ENCODE measurements at regions not wholly inside any gene's neighbourhood (a gene's known extent, or its start where the extent isn't known, plus 50 kb on each side); places are given as distances from the start of the nearest gene placed in this dataset.

DNA sequence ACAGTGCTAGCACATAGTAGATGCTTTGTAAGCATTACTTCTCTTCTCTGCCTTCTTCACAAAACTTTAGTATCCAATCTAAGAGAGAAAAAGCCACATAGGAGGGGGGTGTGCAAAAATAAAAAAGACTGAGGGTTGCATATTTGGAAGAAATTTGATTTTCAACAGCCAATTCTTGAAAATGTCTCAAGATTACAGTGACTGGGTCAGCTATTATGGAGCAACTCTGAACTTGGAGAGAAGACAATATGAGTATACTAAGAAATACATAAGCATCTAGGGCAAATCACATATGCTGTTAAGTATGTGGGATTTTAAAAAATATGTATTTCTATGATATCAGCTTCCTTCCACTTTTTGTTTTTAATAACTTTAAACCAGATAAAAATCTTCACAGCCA is 196.6 kb upstream of the GOLIM4 start:
- no peak for DNase-seq (ENCODE audit: low spot score)

DNA sequence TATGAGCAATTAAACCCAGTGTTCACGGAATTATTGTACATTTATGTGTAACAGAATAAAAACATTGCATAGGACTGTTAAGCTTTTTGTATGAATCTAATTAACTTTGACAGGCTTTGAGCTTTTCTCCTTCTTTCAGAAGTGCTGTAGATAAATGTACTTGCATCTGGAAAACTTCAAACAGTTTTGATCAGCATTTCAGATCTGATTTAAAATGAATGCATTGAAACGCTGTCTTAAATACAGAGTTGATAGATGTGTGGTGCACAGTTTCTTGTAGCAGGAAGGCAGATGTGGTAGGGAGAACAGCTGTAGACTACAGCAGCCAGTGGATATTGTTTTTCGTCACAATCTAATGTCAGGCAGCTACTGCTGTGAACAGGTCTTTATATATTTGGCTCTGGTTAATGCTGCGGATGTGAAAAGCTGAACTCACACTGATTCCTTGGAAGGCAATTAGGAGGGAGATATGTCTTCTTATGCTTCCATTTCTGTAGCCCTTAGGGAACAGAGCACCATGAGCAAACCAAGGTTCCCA is 193.8 kb upstream of the GOLIM4 start:
- no peak for DNase-seq (ENCODE audit: low spot score)

DNA sequence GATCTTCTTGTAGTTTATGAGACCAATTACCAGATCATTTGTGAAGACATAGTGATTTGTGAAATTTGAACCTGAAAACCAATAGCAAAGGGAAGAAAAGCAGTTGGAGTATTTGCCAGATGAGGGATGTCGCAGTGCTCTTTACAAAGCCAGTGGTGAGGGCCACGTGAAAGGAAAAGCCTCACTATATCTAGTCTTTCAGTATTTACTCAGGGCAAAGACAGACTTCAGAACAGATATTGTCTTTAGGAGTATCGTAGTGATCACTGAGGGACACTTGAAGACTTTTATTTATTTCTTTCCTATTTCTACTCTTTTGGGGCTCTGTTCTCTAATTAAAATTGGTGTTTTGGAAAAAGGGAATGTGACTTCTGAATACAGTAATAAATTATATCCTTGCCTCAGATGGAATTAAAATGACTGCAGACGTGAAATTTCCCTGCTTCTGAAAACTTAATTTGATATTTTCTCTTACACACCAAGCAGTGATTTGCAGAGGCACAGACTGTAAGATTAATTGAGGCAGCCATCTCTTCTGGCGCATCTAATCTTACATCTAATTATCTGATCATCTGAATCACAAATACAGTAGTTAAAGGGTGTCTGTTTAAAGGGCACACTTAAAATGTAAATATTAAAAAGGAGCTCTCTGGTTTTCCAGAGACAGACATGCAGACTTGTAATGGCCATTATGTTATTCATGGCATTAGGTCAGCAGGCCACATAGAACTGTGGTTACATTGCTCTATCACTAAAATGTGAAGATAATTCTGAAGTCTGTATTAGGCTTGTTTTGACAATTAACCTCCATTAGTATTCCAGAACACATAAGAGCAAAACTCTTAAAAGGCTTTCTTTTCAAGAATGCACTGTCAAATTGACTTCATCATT is 193.0 kb upstream of the GOLIM4 start:
- DNase-seq (ENCODE audit: low spot score) = no peak

DNA sequence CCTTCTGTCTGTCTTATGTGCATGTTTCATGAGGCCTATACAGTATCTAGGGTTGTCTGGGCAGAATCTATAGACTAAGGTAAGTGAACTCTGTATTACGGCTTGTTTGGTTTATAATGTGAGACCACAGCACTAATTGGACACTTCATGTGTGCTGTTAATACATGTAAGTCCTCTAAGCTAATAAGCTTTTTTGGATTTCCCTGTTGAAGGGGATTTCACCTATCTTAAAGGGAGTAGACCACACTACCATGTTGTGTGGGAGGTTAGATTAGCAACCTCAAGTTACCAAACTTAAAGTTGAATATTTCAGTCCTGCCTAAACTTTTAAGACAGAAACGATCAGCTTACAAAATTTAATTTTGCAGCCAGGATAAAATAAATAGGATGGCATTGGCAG is 189.8 kb upstream of the GOLIM4 start:
- DNase-seq (ENCODE audit: low spot score) = no peak

DNA sequence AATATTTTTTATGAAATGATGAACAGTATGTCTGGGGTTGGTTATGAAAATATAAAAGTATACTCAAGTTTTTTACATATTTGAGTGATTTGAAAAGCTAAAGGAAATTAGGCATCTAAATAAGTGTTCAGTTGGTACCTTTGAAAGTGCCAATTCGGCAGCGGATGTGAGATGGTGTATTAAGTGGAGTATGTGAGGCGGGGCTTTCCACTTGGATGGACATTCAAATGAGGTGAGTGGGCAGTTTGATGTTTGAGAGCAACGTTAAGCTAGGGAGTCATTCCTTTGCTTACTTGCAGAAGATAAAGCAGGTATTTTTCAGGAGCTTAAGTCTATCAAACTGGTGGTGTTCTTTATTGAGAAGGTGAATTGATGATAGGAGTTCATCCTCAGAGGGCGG is 189.0 kb upstream of the GOLIM4 start:
- no peak for DNase-seq (ENCODE audit: low spot score)

DNA sequence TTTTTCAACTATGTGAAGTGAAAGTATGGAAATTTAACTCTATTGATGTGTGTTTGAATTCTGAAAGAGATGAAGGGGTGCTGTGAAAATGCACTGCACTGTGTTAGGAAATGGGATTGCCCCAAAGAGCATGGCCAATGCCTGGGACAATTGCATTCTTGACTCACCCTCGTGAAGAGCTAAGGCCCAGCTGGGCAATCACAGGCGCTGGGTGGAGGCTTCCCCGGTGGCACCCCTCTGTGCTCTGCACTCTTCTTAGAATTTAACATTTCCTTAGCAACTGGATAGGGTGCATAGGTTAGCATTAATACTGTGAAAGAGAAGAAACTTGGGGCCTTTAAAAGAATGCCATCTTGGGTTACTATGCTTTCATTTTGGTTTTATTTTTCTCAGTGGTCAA is 179.9 kb upstream of the GOLIM4 start:
- DNase-seq (ENCODE audit: low spot score) = no peak

DNA sequence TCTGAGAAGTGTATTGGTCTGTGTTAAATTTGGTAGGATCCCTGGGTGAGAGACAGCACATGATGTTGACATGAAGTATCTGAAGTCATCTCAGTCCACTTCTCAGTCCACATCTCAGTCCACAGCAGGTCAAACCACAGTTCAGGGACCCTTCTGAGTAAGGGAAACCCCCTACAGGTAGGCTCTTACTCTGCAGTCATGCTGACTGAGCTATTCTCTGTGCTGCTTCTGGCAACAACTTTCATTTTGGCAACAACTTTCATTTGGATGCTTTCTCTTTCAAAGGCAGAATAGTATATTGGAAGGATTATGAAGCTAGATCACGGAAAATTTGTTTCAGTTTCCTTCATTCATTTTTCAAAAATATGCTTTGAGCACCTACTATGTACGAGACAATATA is 178.2 kb upstream of the GOLIM4 start:
- DNase-seq (ENCODE audit: low spot score) = no peak

DNA sequence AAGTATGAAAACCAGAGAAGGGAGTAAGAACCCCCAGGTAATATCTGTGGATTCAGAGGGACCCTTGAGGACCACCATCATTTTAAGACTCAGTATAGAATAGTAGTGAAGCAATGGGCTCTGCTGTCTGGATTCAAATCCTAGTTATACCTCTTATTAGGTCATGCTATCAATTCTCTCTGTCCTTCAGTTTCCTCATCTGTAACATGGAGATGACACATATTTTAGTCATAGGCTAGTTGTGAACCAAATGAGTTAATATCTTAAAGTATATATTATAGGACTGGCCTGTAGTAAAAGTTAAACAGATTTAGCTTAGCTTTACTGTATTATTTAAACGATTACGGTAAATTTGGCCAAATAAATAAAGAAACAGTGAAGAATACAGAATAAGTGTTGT is 177.3 kb upstream of the GOLIM4 start:
- no peak for DNase-seq (ENCODE audit: low spot score)

DNA sequence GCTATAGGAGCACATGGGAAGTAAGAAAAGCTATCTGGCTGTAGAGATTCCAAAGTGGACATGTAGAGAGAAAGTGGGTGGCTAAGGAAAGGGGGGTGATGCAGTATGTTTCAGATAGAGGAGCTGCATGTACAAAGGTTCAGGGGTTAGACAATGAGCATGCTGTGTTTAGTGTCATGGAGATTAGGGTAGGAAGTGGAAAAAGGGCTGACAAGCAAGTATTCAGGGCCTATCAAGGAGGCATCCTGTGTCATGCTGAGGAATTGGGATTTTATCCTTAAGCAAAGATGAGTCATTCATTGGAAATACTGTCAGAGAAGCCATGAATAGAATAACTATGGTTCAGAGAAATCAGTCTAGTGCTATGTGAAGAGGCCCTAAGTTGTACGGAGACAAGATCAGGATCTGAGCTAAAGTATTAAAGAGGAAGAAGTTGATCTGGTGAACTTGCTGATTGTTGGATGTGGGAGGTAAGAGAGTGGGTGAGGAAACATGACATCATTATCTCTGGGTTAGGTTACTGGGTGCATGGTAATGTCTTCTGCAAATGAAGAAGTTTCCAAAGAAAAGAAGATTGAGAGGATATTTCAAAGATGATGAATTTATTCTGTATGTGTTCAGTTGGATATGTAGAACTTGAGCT is 176.7 kb upstream of the GOLIM4 start:
- DNase-seq (ENCODE audit: low spot score) = peak; percentile 91

DNA sequence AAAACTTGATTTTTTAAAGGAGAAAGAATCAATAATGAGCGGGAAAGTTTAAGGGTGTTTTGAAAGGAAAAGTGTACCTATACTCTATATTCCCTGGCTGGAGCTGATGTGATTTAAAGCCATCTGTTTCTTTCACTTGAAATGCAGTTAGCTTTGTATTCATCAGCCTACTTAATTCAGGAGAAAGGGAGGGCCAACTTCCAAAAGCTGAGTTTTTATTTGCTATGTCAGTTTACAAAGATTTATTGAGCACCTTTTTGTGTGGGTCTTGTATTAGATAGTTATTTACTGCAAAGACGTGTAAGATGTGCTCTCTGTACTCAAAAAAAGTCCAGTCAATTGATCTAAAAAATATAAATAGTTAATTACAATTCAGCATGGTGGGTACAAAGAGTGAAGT is 176.2 kb upstream of the GOLIM4 start:
- DNase-seq (ENCODE audit: low spot score) = no peak

DNA sequence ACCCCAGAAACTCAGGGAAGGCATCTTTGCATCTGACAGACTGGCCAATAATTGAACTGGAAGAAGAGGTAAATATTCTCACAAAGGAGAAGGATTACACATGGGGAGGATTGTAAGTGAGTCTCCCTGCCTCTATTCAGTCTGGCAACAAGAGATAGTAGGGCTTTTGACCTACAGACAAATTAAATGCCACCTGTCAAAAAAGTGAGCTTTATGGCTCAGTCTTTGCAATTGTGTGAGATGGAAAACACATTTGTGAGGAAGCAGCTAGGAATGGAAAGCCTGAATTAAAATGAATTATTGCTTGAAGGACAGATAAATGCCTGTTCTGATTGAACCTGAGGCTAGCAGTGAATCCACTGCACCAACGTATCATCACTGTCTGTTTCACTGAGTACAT is 173.3 kb upstream of the GOLIM4 start:
- DNase-seq (ENCODE audit: low spot score) = no peak

DNA sequence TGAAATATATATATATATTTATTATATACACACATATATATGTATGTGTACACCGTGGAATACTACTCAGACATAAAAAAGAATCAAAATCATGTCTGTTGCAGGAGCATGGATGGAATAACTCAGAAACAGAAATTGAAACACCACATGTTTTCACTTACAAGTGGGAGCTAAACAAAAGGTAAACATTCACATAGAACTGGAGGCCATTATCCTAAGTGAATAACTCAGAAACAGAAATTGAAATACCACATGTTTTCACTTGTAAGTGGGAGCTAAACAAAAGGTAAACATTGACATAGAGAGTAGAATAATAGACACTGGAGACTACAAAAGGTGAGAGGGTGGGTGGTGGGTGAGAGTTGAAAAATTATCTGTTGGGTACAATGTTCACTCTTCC is 171.5 kb upstream of the GOLIM4 start:
- no peak for DNase-seq (ENCODE audit: low spot score)

DNA sequence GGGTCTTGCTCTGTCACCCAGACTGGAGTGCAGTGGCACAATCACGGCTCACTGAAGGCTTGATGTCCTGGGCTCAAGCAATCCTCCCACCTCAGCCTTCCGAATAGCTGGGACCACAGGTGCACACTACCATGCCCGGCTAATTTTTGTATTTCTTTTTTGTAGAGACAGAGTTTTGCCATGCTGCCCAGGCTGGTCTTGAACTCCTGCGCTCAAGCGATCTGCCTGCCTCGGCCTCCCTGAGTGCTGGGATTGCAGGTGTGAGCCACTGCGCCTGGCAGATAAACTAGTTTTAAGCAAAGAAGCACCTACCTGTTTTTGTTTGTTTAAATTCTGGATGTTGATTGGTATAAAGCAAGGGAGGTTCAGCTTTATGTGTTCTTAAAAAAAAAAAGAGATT is 170.6 kb upstream of the GOLIM4 start:
- no peak for DNase-seq (ENCODE audit: low spot score)

DNA sequence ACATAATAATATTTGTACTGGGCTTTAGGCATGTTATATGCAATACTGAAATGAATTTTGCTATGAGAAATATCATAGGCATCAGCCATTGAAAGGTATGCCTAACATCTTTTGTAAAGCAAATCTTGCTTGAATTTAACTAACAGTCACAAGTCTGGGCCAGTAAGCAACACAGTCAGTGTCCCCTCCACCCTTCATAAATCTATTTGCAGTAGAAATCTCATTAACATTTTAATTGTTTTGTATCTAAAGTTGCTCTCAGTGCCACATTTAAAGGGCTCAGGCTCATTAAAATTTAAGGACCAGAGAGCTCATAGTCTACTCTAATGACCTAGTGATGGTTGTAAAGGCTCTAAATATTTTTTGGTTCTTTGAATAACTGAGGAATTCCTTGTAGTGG is 167.2 kb upstream of the GOLIM4 start:
- DNase-seq (ENCODE audit: low spot score) = no peak

DNA sequence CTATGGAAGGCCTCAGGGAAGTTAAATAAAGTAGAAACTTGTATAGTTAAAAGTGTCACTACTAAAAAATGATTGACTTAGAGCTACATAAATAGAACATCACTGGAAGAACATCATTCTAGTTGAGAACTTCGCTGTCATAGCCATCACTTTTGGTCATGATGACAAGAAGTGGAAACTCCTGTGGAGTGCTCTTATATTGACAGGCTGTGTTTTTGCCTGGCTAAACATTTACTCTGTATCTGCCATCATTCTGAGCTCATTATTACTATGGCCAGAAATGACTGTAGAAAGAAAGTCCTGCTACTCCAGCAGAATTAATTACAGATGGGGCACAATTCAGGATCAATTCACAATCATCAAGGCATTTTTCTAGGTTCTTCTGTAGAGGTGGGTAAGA is 165.1 kb upstream of the GOLIM4 start:
- no peak for DNase-seq (ENCODE audit: low spot score)

DNA sequence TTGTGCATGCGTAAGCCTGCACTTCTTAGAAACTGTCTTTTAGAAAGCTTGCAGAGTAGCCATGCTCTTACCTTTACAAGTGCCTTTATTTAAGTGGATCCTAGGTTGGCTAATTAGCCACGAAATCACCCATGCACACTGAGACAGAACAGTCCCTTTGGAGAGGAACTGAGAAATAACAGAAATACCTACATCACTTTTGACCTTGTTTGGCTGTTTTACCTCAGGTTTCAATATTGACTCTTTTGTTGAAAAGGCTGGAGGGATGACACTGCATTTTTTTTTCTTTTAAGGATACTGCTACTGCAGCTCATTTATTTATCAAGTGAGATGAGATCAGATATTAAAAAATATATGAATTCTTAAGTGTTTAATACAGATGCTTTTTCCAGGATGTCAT is 155.6 kb upstream of the GOLIM4 start:
- DNase-seq (ENCODE audit: low spot score) = no peak

DNA sequence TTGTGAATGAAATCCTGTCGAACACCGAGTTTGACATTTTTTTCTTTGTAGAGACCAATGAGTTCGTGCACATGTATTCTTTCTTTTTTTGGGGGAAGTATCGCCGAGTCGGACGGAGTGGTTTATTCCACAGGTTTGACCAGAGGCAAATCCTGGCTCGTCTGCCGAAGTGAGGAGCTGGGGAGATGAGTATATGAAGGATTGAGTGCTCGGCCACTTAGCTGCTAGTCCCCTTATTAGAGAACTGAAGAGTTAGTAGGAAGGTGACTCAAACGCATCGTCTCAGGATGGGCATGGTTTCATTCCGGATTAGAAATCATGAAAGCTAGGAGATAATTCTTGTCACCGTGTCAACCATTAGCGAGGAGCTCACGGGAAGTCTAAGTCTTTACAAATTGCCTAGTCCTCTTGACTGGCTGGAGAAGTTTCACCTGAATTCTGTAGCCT is 154.7 kb upstream of the GOLIM4 start:
- no peak for DNase-seq (ENCODE audit: low spot score)

DNA sequence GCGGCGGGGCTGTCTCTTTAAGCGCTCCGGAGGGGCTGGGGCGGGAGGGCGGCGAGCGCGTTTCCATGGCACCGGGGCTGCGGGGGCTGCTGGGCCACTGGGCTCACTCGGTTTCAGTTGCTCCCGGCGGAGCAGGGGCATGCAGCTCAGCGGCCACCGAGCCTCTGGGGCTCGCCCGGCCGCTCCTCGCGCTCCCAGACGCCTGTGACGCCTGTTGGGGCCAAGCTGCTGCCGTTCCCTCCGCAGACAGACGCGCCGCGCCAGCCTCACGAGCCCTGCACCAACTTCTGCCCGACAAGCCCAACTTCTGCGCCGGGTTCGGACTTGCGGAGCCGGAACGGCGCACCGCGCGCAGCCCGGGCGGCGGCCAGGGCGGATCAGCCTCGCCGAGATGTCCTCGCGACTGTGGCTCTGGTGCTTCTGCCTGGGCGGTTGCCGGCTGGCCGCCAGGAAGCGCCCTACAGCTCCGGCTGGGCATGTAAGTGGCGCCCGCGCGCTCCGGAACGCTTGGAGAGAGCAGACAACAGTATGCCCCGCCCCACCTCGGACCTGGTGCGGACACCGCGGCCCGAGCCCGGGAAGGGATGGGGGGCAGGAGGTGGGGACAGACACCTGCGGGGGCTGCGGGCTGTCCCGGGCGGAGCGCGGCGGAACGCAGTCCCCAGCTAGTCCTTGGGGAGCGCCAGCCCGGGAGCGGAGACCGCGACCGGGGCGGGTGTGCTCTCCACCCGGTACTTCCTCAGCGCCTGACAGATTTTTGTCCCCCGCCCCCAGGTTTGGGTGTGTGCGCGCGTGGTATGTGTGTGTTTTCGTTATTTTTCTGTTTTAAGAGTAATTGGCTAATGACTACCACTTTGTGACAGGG is 154.1 kb upstream of the GOLIM4 start:
- peak; percentile 67 for DNase-seq (ENCODE audit: low spot score)

DNA sequence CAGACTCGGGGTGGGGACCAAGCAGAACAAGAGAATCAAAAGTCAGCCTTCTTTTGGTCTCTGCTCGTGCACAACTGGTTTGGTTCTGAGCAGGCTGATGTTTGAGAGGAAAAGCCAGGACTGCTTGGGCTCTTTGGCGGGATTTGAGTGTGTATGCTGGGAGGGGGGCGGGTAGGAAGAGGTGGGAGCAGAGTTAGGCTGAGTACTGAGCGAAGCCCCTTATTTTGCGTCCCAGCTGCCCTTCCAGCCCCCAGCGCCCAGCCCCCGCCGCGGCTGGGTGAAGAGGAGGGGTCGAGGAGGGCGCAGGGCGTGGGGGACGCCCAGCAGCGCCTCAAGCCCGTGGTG is 153.5 kb upstream of the GOLIM4 start:
- peak; percentile 10 for DNase-seq (ENCODE audit: low spot score)

DNA sequence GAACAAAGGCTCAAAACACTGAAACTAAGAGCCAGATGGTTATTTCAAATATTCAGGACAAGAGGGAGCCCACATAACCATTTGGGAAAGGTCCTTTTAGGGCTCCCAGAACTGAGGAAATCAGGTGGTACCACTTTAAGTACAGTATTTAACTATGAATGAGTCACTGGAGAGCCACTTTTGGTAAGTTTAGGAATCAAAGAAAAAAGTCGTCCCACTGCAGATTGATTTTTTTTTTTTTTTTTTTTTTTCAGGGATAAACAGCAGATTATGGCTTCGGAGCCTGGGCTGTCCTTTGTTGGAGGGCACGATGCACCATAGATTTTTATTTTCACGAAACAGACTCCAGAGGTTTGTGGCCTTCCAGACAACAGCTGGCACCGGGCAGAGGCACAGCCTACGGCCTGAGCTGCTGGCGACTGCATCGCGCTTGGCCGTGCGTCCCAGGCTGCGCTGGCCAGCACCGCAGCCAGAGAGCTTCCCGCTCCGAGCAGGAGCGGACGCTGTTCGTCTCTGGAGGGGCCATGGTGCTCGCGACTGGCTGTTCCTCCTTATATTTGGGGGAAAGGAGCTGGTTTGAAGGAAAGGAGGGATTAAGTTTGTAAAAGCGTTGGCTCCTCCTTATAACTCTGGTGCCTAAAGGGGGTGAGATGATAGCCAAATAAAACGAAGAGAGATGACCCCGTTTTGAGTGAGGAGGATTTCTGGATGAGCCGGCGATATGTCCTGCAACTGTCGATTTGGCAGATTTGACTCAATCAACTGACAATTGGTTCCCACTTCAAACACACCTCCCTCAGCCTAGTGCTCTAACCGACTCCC is 152.9 kb upstream of the GOLIM4 start:
- DNase-seq (ENCODE audit: low spot score) = no peak

DNA sequence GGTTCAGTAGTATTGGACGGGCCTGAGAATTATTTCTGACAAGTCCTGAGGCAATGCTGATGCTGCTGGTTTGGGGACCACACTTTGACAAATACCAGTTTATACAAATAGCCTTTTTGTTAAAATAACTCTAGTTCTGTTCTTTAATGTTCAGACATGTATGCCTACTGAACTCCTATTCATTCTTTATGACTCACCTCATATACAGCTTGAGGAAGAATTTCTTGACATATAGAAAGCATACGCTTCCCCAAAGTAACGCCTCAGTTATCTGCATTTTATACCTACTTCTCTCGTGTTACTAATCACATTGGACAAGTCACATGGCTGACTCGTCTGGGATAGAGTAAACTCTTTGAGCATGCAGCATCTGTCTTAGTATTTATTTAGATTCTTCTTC is 145.4 kb upstream of the GOLIM4 start:
- DNase-seq (ENCODE audit: low spot score) = peak; percentile 16

DNA sequence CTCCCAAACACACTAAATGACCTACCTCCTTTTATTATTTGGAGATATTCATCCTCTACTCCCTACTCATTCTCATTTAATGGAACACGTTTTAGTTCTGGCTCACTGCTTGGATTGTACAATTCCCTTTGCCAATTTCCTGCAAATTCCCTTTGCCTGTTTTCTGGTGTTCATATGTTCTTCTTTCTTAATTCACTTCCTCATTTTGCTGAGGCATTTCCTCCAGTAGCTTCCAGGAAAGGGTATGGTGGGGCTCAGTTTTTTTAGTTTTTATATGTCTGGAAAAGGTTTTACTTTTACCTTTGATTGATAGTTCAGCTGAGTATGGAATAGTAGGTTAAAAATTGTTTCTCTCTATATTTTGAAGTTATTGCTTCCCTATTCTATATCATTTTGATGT is 143.6 kb upstream of the GOLIM4 start:
- no peak for DNase-seq (ENCODE audit: low spot score)

Measured in COLO829 (cell line).